ENCODE measurements at regions not wholly inside any gene's neighbourhood (a gene's known extent, or its start where the extent isn't known, plus 50 kb on each side); places are given as distances from the start of the nearest gene placed in this dataset.

- H3K27me3 ChIP-seq (ENCODE audit: insufficient read depth, poor library complexity, severe bottlenecking) = no peaks in the 10 kb centered on the region
- no peak overlapping the region for H3K27ac ChIP-seq (replicated peaks)
- TF ChIP-seq SPI1 (IDR thresholded peaks at IDR 0.05; ENCODE audit: borderline replicate concordance, low read depth) (no peak), POLR2AphosphoS5 (IDR thresholded peaks at IDR 0.05; ENCODE audit: low read depth) (no peak), GABPA (IDR thresholded peaks at IDR 0.05; ENCODE audit: low read depth) (no peak), REST (IDR thresholded peaks at IDR 0.05; ENCODE audit: insufficient replicate concordance, low read depth) (no peak), CTCF (IDR thresholded peaks at IDR 0.05; ENCODE audit: insufficient read depth, low read length) (no peak)
- DNase-seq (ENCODE audit: low read depth in 1 of 2, low spot score in 1 of 2) = no peak
- H3K4me3 ChIP-seq (replicated peaks; ENCODE audit: insufficient read depth, low read length) = no peak overlapping the region
Observed at GRCh38 chr9:26112724-26113123, 434.5 kb upstream of the TUSC1 start.

- H3K4me3 ChIP-seq (replicated peaks; ENCODE audit: insufficient read depth, low read length) = no peak overlapping the region
- TF ChIP-seq REST (IDR thresholded peaks at IDR 0.05; ENCODE audit: insufficient replicate concordance, low read depth) (no peak), SPI1 (IDR thresholded peaks at IDR 0.05; ENCODE audit: borderline replicate concordance, low read depth) (no peak), POLR2AphosphoS5 (IDR thresholded peaks at IDR 0.05; ENCODE audit: low read depth) (no peak), CTCF (IDR thresholded peaks at IDR 0.05; ENCODE audit: insufficient read depth, low read length) (no peak), GABPA (IDR thresholded peaks at IDR 0.05; ENCODE audit: low read depth) (no peak)
Observed at GRCh38 chr9:26086396-26086795, 408.2 kb upstream of the TUSC1 start.

GRCh38 chr9:26081847-26082246 is 403.6 kb upstream of the TUSC1 start:
- Histone ChIP-seq H3K27me3 (ENCODE audit: insufficient read depth, poor library complexity, severe bottlenecking) (no peaks in the 10 kb centered on the region), H3K4me3 (replicated peaks; ENCODE audit: insufficient read depth, low read length) (no peak overlapping the region), H3K27ac (replicated peaks) (no peak overlapping the region)
- TF ChIP-seq GABPA (IDR thresholded peaks at IDR 0.05; ENCODE audit: low read depth) = no peak
- no peak for TF ChIP-seq REST (IDR thresholded peaks at IDR 0.05; ENCODE audit: insufficient replicate concordance, low read depth)
- no peak for TF ChIP-seq SPI1 (IDR thresholded peaks at IDR 0.05; ENCODE audit: borderline replicate concordance, low read depth)
- no peak for TF ChIP-seq CTCF (IDR thresholded peaks at IDR 0.05; ENCODE audit: insufficient read depth, low read length)
- TF ChIP-seq POLR2AphosphoS5 (IDR thresholded peaks at IDR 0.05; ENCODE audit: low read depth) = no peak
- DNase-seq (ENCODE audit: low read depth in 1 of 2, low spot score in 1 of 2) = no peak

More at GRCh38 chr9:26086396-26086795, 408.2 kb upstream of the TUSC1 start:
- Histone ChIP-seq H3K27me3 (ENCODE audit: insufficient read depth, poor library complexity, severe bottlenecking) (no peaks in the 10 kb centered on the region), H3K27ac (replicated peaks) (no peak overlapping the region)
- no peak for DNase-seq (ENCODE audit: low read depth in 1 of 2, low spot score in 1 of 2)
